ENCODE measurements at regions not wholly inside any gene's neighbourhood (a gene's known extent, or its start where the extent isn't known, plus 50 kb on each side); places are given as distances from the start of the nearest gene placed in this dataset.
"Not testable (repeated sequence)": the region's sequence is repeated elsewhere in the genome, so short reads cannot be mapped to it uniquely, and the experiment has no call there.

DNA sequence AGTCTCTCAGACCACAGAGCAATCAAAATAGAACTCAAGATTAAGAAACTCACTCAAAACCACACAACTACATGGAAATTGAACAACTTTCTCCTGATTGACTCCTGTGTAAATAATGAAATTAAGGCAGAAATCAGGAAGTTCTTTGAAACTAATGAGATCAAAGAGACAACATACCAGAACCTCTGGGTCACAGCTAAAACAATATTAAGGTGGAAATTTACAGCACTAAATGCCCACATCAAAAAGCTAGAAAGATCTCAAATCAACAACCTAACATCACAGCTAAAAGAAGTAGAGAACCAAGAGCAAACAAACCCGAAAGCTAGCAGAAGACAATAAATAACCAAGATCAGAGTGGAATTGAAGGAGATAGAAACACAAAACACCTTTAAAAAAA lies 395.0 kb upstream of the RORB start:
- H3K27me3 Mint-ChIP-seq; intact Hi-C loops (cut with micrococcal nuclease); DNase-seq; H3K36me3 Mint-ChIP-seq (ENCODE audit: low read depth); H3K27ac Mint-ChIP-seq; H3K4me1 Mint-ChIP-seq; H3K4me3 Mint-ChIP-seq; H3K9me3 Mint-ChIP-seq: not testable (repeated sequence)

DNA sequence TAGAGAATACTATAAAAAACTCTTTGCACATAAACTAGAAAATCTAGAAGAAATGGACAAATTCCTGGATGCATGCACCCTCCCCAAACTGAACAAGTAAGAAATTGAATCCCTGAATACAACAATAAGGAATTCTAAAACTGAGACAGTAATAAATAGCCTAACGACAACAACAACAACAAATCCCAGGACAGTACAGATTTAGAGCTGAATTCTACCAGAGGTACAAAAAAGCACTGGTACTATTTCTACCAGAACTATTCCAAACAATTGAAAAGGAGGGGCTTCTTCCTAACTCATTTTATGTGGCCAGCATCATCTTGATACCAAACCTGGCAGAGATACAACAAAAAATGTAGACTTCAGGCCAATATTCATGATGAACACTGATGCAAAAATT lies 394.4 kb upstream of the RORB start:
- Mint-ChIP-seq H3K36me3 (ENCODE audit: low read depth) (no peaks in the 10 kb centered on the region), H3K4me3 (no peak overlapping the region)
- intact Hi-C loops (cut with micrococcal nuclease): no loop called here

DNA sequence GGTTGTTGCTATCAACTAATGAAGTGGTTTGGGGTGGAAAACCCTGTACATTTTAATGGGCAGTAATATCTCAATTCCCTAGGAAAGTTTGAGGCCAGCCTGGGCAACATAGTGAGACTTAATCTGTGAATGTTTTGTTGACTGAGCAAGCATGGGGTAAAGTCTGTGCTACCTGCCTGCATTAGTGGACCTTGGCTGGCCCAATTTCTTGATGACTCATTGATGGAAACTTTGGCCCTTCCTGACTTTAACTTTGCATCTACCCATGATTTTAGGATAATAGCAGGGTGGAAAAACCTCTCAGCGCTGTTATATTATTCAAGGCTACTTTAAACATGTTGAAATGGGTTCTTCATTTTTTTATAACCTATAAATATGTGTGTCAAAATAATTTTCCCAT lies 389.4 kb upstream of the RORB start:
- intact Hi-C loops (cut with micrococcal nuclease): no loop called here
- no peak for DNase-seq
- H3K9me3 Mint-ChIP-seq: no peaks in the 10 kb centered on the region
- no peaks in the 10 kb centered on the region for H3K4me1 Mint-ChIP-seq
- H3K27ac Mint-ChIP-seq: no peak overlapping the region
- no peak overlapping the region for H3K4me3 Mint-ChIP-seq
- no peaks in the 10 kb centered on the region for H3K27me3 Mint-ChIP-seq
- H3K36me3 Mint-ChIP-seq (ENCODE audit: low read depth): no peaks in the 10 kb centered on the region

More for the DNA sequence above, 394.4 kb upstream of the RORB start:
- H3K9me3 Mint-ChIP-seq: no peaks in the 10 kb centered on the region
- no peak for DNase-seq
- no peaks in the 10 kb centered on the region for H3K4me1 Mint-ChIP-seq
- no peaks in the 10 kb centered on the region for H3K27me3 Mint-ChIP-seq
- no peak overlapping the region for H3K27ac Mint-ChIP-seq

DNA sequence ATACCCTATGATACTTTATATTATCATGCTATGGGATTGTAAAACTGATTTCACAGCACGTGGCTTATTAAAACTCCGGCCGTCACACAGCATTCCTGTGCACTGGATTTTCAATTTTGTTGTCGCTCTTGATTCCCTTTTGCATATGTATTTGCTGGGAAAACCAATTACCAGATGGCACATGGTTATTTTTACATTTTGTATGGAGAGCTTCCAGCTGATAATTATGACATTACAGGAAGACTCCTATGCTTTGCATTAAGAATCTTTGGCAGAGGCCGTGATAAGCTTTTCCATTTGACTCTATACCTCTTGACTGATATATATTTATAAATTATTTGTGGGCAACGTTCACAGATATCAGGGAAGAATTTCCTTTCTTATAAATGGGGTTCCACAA lies 381.2 kb upstream of the RORB start:
- H3K36me3 Mint-ChIP-seq (ENCODE audit: low read depth): no peaks in the 10 kb centered on the region
- no peaks in the 10 kb centered on the region for H3K4me1 Mint-ChIP-seq
- intact Hi-C loops (cut with micrococcal nuclease): no loop called here
- peaks cover 3% of the 10 kb centered on the region for H3K9me3 Mint-ChIP-seq
- H3K4me3 Mint-ChIP-seq: no peak overlapping the region
- DNase-seq: no peak
- no peak overlapping the region for H3K27ac Mint-ChIP-seq
- H3K27me3 Mint-ChIP-seq: no peaks in the 10 kb centered on the region

DNA sequence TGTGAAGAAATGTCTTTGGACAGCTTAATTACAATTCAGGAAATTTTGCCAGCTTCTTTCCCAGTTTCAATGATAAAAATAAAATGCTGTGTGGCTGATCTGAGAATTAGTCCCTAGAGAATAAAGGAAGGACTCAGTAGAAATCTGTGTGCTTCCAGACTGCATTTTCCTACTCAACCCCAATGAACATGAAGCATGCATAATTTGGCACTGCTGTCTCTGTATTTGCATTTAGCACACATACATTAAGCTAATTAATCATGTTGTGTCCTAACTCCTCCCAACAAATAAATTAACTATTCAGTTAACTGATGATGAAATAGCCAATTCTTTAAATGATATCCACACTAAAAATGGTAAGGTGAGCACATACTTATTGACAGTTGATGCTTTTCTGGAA lies 380.0 kb upstream of the RORB start:
- Mint-ChIP-seq H3K27me3 (no peaks in the 10 kb centered on the region), H3K9me3 (peaks cover 3% of the 10 kb centered on the region), H3K4me1 (peaks cover 2% of the 10 kb centered on the region), H3K36me3 (ENCODE audit: low read depth) (no peaks in the 10 kb centered on the region), H3K4me3 (no peak overlapping the region), H3K27ac (no peak overlapping the region)
- intact Hi-C loops (cut with micrococcal nuclease): no loop called here
- no peak for DNase-seq

DNA sequence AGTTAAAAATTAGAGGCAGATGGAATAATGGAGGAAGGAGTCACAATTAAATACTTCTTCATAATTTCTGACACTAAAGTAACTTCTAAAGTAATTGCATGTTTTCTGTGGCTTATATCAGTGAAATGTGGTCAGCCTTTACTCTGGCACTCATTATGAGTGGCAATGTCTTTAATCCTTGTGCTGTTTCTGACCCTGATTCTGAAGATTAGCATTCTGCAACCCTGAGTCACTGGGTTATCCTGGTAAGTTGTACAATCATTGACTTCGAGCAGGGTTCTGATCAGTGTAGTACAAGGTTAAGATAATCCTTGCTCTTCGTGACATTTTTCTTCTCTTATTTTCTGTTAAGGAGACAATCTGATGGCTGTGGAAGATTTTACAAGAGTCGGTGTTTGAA lies 379.4 kb upstream of the RORB start:
- no peak overlapping the region for H3K4me3 Mint-ChIP-seq
- H3K4me1 Mint-ChIP-seq: peaks cover 5% of the 10 kb centered on the region
- H3K9me3 Mint-ChIP-seq: peaks cover 5% of the 10 kb centered on the region
- no peaks in the 10 kb centered on the region for H3K36me3 Mint-ChIP-seq (ENCODE audit: low read depth)
- H3K27me3 Mint-ChIP-seq: no peaks in the 10 kb centered on the region
- no peak for DNase-seq
- intact Hi-C loops (cut with micrococcal nuclease): no loop called here
- H3K27ac Mint-ChIP-seq: no peak overlapping the region

DNA sequence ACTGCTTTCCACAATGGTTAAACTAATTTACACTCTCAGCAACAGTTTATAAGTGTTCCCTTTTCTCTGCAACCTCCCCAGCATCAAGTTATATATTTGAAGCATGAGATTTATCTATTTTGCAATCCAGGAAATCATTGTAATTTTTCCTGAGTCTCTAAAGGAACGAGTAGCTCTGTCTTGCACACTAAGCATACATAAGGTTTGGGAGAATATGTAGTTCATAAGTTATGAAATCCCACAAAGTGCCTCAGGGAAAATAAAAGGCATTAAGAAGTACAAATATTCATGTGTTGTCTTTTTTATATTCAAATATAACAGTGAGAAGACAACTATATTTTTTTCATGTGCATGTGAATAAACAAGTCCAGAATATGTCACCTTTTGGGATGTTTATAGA lies 377.1 kb upstream of the RORB start:
- H3K4me1 Mint-ChIP-seq: peaks cover 7% of the 10 kb centered on the region
- H3K36me3 Mint-ChIP-seq (ENCODE audit: low read depth): no peaks in the 10 kb centered on the region
- peaks cover 7% of the 10 kb centered on the region for H3K9me3 Mint-ChIP-seq
- intact Hi-C loops (cut with micrococcal nuclease): no loop called here
- H3K27me3 Mint-ChIP-seq: no peaks in the 10 kb centered on the region
- H3K4me3 Mint-ChIP-seq: no peak overlapping the region
- DNase-seq: no peak
- H3K27ac Mint-ChIP-seq: no peak overlapping the region

DNA sequence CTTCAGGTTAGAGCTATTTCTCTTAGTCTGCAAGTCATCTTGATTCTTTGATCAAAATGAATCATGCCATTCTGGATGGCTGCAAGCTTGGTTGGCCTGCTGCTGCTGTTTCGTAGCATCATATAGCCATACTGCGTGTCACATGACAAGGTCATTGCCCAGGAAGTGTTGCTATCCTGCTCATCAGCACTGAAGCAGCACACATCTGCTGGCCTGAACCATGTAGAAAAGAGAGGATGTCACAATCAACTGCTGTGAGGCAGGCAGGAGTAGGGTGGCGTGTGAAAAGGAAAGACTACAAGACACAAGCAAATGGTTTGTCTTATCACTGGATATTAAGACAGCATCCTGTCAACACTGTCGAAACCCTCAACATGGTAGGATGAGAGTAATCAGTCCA lies 376.7 kb upstream of the RORB start:
- H3K27ac Mint-ChIP-seq: no peak overlapping the region
- H3K4me1 Mint-ChIP-seq: peaks cover 7% of the 10 kb centered on the region
- H3K4me3 Mint-ChIP-seq: no peak overlapping the region
- peaks cover 7% of the 10 kb centered on the region for H3K9me3 Mint-ChIP-seq
- peak; percentile 51 for DNase-seq
- no peaks in the 10 kb centered on the region for H3K27me3 Mint-ChIP-seq
- H3K36me3 Mint-ChIP-seq (ENCODE audit: low read depth): no peaks in the 10 kb centered on the region
- intact Hi-C loops (cut with micrococcal nuclease): no loop called here

DNA sequence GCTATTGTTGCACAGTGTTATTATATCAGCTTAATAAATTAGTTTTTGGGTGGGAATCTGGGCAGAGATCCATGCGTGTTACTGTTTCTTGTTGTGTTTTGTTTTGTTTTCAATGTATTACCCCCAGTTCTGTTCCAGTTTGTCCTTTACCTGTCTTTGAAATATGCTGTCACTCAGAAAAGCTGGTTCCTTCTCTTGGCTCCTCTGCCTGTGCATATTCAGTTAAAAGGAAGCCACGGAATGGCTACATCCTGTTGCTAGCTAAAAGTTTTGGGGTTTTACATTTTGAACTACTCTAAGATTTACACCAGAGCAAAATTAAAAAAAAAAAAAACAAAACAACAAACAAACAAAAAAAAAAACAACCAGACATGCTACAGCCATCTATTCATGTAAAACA lies 374.9 kb upstream of the RORB start:
- H3K27ac Mint-ChIP-seq: no peak overlapping the region

DNA sequence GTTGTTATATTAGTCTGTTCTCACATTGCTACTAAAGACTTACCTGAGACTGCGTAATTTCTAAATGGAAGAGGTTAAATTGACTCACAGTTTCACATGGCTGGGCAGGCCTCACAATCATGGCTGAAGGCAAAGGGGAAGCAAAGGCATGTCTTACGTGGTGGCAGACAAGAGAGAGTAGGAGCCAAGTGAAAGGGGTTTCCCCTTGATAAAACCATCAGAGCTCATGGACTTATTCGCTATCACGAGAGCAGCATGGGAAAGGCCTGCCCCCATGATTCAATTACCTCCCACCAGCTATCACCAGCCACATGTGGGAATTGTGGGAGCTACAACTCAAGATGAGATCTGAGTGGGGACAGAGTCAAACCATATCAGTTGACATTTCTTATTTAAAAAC lies 374.5 kb upstream of the RORB start:
- intact Hi-C loops (cut with micrococcal nuclease): no loop called here
- H3K27me3 Mint-ChIP-seq: no peaks in the 10 kb centered on the region
- DNase-seq: peak; percentile 55

More for the DNA sequence above, 374.9 kb upstream of the RORB start:
- Mint-ChIP-seq H3K27me3 (no peaks in the 10 kb centered on the region), H3K36me3 (ENCODE audit: low read depth) (no peaks in the 10 kb centered on the region), H3K4me1 (peaks cover 7% of the 10 kb centered on the region), H3K9me3 (peaks cover 7% of the 10 kb centered on the region), H3K4me3 (no peak overlapping the region)
- peak; percentile 33 for DNase-seq
- intact Hi-C loops (cut with micrococcal nuclease): no loop called here

DNA sequence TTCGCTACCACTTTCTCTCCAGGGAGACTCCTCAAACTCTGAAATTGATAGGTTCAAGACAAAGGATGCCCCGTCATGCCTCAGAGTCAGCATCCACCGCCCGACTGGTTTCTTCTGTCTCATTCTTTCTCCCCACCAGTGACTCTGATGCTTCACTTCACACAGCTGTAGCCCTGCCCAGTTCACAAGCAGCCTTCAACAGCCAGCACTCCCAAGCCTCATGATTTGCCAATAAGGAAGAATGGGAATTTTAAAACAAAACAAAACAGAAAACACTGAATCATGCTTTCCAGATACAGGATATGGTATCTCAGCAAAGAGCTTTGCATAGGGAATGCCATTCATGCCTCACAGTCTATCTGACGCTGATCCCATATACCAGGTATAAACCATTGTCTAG lies 371.2 kb upstream of the RORB start:
- Mint-ChIP-seq H3K36me3 (ENCODE audit: low read depth) (no peaks in the 10 kb centered on the region), H3K27me3 (no peaks in the 10 kb centered on the region), H3K4me3 (no peak overlapping the region), H3K9me3 (peaks cover 5% of the 10 kb centered on the region), H3K4me1 (peaks cover 7% of the 10 kb centered on the region), H3K27ac (no peak overlapping the region)
- DNase-seq: no peak
- intact Hi-C loops (cut with micrococcal nuclease): no loop called here

More for the DNA sequence above, 374.5 kb upstream of the RORB start:
- Mint-ChIP-seq H3K27ac (peak overlapping the region; percentile 58), H3K36me3 (ENCODE audit: low read depth) (no peaks in the 10 kb centered on the region), H3K4me1 (peaks cover 7% of the 10 kb centered on the region), H3K4me3 (no peak overlapping the region), H3K9me3 (peaks cover 7% of the 10 kb centered on the region)

DNA sequence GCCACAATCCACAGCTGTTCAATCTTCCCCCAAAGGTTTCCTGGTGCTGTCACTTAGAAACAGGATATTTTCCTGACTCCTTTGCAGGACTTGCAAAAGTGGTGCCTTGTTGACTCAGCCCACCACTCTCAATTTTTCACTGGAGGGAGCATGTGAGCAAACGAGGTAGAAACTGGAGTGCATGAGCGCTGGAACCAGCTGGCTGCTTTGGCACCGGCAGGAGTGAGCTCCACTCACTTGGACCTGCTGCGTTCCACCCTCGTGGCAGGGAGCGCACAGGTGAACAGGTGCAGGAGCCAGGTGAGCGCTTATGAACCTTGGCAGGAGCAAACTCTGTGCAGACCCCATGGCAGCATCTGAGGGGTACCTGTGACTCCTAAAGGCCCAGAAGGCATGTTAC lies 364.1 kb upstream of the RORB start:
- no peaks in the 10 kb centered on the region for H3K27me3 Mint-ChIP-seq
- intact Hi-C loops (cut with micrococcal nuclease): no loop called here
- no peak overlapping the region for H3K27ac Mint-ChIP-seq

DNA sequence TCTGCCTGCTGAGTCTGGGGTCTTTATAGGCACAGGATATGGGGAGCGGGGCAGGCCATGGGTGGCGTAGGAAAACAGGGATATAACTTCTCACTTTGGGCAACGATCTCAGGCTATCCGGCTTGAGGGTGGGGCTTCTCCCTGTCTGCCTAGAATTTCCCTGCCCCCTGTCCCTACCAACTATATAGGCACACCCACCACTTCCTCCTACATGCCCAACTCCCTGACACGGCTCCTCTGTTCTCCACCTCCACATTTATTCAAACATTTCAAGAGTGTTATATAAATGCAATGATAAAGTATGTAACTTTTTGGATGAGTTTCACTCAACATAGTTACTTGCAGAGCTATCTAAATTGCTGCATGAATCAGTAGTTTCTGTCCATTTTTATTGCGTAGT lies 363.2 kb upstream of the RORB start:
- no peaks in the 10 kb centered on the region for H3K27me3 Mint-ChIP-seq
- intact Hi-C loops (cut with micrococcal nuclease): no loop called here
- DNase-seq: no peak
- no peak overlapping the region for H3K4me3 Mint-ChIP-seq
- H3K4me1 Mint-ChIP-seq: peaks cover 2% of the 10 kb centered on the region
- H3K9me3 Mint-ChIP-seq: no peaks in the 10 kb centered on the region
- no peak overlapping the region for H3K27ac Mint-ChIP-seq
- H3K36me3 Mint-ChIP-seq (ENCODE audit: low read depth): no peaks in the 10 kb centered on the region

More for the DNA sequence above, 364.1 kb upstream of the RORB start:
- no peaks in the 10 kb centered on the region for H3K36me3 Mint-ChIP-seq (ENCODE audit: low read depth)
- no peaks in the 10 kb centered on the region for H3K9me3 Mint-ChIP-seq
- no peaks in the 10 kb centered on the region for H3K4me1 Mint-ChIP-seq
- DNase-seq: peak; percentile 23
- no peak overlapping the region for H3K4me3 Mint-ChIP-seq

DNA sequence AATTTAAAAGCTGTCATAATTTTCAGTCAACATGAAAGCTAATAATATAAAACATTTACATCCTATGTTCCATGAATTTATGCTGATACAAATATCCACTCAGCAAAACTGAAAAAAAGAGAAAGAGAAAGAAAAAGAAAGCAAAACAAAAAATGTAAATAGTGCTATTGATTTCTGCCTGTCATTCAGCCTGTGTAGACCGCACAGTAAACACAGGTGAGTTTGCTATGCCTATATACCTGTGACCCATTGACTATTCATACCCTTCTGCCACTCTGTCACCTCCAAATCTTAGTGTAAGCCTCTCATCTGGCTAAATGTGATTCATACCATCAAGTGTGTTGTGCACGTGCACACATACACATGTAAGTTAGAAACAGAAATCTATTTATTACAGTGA lies 359.0 kb upstream of the RORB start:
- no peak for DNase-seq
- no peaks in the 10 kb centered on the region for H3K27me3 Mint-ChIP-seq
- H3K27ac Mint-ChIP-seq: no peak overlapping the region
- no peak overlapping the region for H3K4me3 Mint-ChIP-seq
- no peaks in the 10 kb centered on the region for H3K36me3 Mint-ChIP-seq (ENCODE audit: low read depth)
- intact Hi-C loops (cut with micrococcal nuclease): no loop called here
- peaks cover 2% of the 10 kb centered on the region for H3K4me1 Mint-ChIP-seq
- H3K9me3 Mint-ChIP-seq: no peaks in the 10 kb centered on the region

DNA sequence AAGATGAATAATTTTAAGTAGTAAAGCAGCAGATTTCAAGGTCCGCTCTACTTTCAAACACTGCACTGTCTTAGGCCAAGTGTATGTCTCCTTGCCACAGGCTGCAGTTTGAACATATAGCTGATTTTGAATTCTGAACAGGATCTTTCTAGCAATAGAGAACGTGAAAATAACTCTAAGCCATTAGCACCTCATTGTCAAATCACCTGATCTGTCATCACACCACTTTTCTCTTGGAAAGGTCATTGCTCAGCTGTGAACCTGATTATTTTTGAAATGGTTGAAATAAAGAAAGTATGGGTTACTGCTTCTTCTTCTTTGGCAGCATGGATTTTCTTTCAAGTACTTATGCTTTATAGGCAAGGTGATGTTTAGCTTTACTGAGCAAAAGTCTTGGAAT lies 357.0 kb upstream of the RORB start:
- DNase-seq: no peak
- intact Hi-C loops (cut with micrococcal nuclease): no loop called here
- Mint-ChIP-seq H3K9me3 (no peaks in the 10 kb centered on the region), H3K27ac (no peak overlapping the region), H3K27me3 (no peaks in the 10 kb centered on the region), H3K36me3 (ENCODE audit: low read depth) (no peaks in the 10 kb centered on the region), H3K4me1 (peaks cover 2% of the 10 kb centered on the region), H3K4me3 (no peak overlapping the region)

Data from activated CD4-positive, alpha-beta T cell treated with anti-CD3 and anti-CD28 coated beads, Interleukin-2, amount 10 ng/mL, durations not matched to agents 24 days and 14 days (primary cell).